GM12891 (cell line): ENCODE measurements at regions not wholly inside any gene's neighbourhood (a gene's known extent, or its start where the extent isn't known, plus 50 kb on each side); places are given as distances from the start of the nearest gene placed in this dataset.

ENCODE experiments used
- PAX5 ChIP-seq: IDR thresholded peaks from 2 replicates; pipeline ENCODE4 v1.6.1; 2011; ENCODE audit warnings: low read length, moderate library complexity, mild to moderate bottlenecking; ENCODE audit not compliant: insufficient read depth, severe bottlenecking
- POLR2A ChIP-seq: IDR thresholded peaks from 2 replicates; pipeline ENCODE4 v1.6.1; 2011; ENCODE audit warnings: low read depth, low read length, control low read depth
- POLR2AphosphoS5 ChIP-seq: IDR thresholded peaks from 2 replicates; pipeline ENCODE4 v1.6.1; 2011; ENCODE audit warnings: low read depth, low read length, control low read depth
- POU2F2 ChIP-seq: IDR thresholded peaks from 2 replicates; pipeline ENCODE4 v1.6.1; 2011; ENCODE audit warnings: low read depth, mild to moderate bottlenecking, control low read depth, low read length, moderate library complexity
- SPI1 ChIP-seq: IDR thresholded peaks from 2 replicates; pipeline ENCODE4 v1.6.1; 2011; ENCODE audit warnings: low read depth, low read length, control low read depth
- TAF1 ChIP-seq: IDR thresholded peaks from 2 replicates; pipeline ENCODE4 v1.6.1; 2011; ENCODE audit warnings: low read depth, low read length, control low read depth

- no peak for TF ChIP-seq SPI1
- TF ChIP-seq TAF1 = no peak
- TF ChIP-seq POLR2AphosphoS5 = no peak
- no peak for TF ChIP-seq POLR2A
- no peak for TF ChIP-seq POU2F2
- TF ChIP-seq PAX5 = no peak
These were observed 387.9 kb upstream of the PTBP2 start for GRCh38 chr1:96333522-96334235.
